Panc1 (cell line): ENCODE measurements at regions not wholly inside any gene's neighbourhood (a gene's known extent, or its start where the extent isn't known, plus 50 kb on each side); places are given as distances from the start of the nearest gene placed in this dataset.

Experiments used
- POLR2AphosphoS5 ChIP-seq: IDR thresholded peaks from 2 replicates; pipeline ENCODE4 v1.6.1; 2012; ENCODE audit warnings: mild to moderate bottlenecking, low read depth, low read length, moderate library complexity
- SIN3A ChIP-seq: IDR thresholded peaks from 2 replicates; pipeline ENCODE4 v1.6.1; 2012; ENCODE audit warnings: low read depth, mild to moderate bottlenecking, low read length, moderate library complexity, borderline replicate concordance; ENCODE audit not compliant: insufficient read depth
- TCF7L2 ChIP-seq: IDR thresholded peaks from 2 replicates; pipeline ENCODE4 v1.6.1; 2011; ENCODE audit warnings: mild to moderate bottlenecking, low read depth, low read length, inconsistent platforms
- TF ChIP-seq, protein P1 (sequence below): fragments of 450-650 bp; IDR thresholded peaks from 2 replicates; pipeline ENCODE4 v1.5.1; 2017; ENCODE audit warnings: mild to moderate bottlenecking
- TF ChIP-seq, protein P2 (sequence below), 2 experiments: IDR thresholded peaks; 2 replicates each; pipeline ENCODE4 v1.6.1; 2011 to 2012; ENCODE audit warnings: low read depth in 2 of 2, control low read depth in 1 of 2, low read length in 1 of 2, mild to moderate bottlenecking in 1 of 2, moderate library complexity in 1 of 2; ENCODE audit not compliant: insufficient read depth in 1 of 2

DNA sequence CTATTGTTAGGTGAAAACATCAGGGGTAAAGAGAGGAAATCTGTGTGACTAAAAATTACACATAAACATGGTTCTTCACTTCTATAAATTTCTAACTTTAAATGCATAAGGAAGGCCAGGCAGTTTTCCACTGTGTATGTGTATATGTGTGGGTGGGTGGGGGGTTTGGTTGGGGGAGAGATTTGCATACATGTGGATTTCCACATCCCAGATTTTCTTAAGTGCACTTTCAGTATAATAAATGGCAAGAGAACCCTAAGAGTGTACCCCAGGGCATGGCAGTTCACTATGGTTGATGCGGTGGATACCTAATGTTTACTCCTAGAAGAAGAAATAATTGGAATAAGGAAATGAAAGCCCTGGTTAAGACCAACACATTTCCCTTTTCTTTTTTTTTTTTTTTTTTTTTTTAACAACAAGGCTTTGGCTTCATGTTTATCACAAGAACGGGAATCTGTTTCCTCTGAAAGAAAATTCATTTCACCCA lies 451.8 kb upstream of the CCL2 start:
- TF ChIP-seq, protein P1, sequence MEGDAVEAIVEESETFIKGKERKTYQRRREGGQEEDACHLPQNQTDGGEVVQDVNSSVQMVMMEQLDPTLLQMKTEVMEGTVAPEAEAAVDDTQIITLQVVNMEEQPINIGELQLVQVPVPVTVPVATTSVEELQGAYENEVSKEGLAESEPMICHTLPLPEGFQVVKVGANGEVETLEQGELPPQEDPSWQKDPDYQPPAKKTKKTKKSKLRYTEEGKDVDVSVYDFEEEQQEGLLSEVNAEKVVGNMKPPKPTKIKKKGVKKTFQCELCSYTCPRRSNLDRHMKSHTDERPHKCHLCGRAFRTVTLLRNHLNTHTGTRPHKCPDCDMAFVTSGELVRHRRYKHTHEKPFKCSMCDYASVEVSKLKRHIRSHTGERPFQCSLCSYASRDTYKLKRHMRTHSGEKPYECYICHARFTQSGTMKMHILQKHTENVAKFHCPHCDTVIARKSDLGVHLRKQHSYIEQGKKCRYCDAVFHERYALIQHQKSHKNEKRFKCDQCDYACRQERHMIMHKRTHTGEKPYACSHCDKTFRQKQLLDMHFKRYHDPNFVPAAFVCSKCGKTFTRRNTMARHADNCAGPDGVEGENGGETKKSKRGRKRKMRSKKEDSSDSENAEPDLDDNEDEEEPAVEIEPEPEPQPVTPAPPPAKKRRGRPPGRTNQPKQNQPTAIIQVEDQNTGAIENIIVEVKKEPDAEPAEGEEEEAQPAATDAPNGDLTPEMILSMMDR: no peak
- TF ChIP-seq POLR2AphosphoS5 (no peak), SIN3A (no peak), TCF7L2 (no peak)
- TF ChIP-seq, protein P2, sequence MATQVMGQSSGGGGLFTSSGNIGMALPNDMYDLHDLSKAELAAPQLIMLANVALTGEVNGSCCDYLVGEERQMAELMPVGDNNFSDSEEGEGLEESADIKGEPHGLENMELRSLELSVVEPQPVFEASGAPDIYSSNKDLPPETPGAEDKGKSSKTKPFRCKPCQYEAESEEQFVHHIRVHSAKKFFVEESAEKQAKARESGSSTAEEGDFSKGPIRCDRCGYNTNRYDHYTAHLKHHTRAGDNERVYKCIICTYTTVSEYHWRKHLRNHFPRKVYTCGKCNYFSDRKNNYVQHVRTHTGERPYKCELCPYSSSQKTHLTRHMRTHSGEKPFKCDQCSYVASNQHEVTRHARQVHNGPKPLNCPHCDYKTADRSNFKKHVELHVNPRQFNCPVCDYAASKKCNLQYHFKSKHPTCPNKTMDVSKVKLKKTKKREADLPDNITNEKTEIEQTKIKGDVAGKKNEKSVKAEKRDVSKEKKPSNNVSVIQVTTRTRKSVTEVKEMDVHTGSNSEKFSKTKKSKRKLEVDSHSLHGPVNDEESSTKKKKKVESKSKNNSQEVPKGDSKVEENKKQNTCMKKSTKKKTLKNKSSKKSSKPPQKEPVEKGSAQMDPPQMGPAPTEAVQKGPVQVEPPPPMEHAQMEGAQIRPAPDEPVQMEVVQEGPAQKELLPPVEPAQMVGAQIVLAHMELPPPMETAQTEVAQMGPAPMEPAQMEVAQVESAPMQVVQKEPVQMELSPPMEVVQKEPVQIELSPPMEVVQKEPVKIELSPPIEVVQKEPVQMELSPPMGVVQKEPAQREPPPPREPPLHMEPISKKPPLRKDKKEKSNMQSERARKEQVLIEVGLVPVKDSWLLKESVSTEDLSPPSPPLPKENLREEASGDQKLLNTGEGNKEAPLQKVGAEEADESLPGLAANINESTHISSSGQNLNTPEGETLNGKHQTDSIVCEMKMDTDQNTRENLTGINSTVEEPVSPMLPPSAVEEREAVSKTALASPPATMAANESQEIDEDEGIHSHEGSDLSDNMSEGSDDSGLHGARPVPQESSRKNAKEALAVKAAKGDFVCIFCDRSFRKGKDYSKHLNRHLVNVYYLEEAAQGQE (IDR thresholded peaks at IDR 0.05; ENCODE audit: insufficient read depth in 1 of 2, low read depth in 2 of 2, low read length in 1 of 2): no peak
